ENCODE measurements at regions not wholly inside any gene's neighbourhood (a gene's known extent, or its start where the extent isn't known, plus 50 kb on each side); places are given as distances from the start of the nearest gene placed in this dataset.

DNA sequence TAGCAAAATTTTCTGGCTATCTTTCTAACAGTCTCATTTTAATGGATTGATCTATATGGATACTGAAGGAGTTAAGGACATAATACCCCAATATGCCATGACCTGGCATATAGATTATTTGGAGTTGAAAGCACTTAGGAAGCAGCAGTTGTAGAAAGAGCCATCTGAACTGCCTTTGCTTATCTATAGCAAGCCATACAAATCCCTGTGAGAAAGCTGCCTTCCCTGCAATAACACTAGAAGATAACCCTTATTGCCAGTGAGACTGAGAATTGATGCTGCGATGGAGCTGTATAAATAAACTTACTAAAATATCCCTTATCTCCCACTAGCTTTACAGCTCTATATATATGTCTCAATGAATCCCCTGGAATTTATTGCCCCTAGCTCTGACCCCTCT, 346.3 kb downstream of the TECRL start:
- TF ChIP-seq POLR2A (IDR thresholded peaks at IDR 0.05) = no peak
- TF ChIP-seq POLR2AphosphoS5 (IDR thresholded peaks at IDR 0.05) = no peak
